Fibroblast of peridontal ligament (primary cell): ENCODE measurements at regions not wholly inside any gene's neighbourhood (a gene's known extent, or its start where the extent isn't known, plus 50 kb on each side); places are given as distances from the start of the nearest gene placed in this dataset.
A peak's percentile ranks its signal among the peaks of the same experiment; 100 is the strongest.

Source experiments
- DNase-seq: peaks from one replicate; pipeline ENCODE4 v3.0.0-alpha.2; 2010; ENCODE audit errors: extremely low read depth

DNA sequence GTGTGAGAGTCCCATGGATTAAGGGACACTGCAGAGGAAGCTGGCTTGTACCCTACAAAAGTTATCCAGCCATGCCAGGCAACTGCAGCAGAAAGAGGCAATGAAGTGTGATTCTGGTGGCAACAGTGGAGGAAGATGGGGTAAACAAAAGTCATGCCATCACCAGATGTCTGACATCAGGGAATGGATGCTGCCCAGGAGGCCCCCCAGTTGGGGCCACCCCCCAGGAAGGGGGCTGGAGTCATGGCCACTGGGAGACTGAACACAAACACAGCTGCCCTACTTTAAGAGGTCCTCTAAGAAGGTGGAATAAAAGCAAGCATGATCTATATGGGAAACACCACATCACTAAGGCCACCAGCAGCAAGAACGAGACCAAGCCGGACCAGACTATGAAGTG, 235.3 kb downstream of the KLF12 start:
- DNase-seq = no peak

GRCh38 chr13:73898276-73898675, 235.9 kb downstream of the KLF12 start:
- no peak for DNase-seq

- DNase-seq = peak; percentile 55
Observed at GRCh38 chr13:73894995-73895571, 239.1 kb downstream of the KLF12 start.

DNA sequence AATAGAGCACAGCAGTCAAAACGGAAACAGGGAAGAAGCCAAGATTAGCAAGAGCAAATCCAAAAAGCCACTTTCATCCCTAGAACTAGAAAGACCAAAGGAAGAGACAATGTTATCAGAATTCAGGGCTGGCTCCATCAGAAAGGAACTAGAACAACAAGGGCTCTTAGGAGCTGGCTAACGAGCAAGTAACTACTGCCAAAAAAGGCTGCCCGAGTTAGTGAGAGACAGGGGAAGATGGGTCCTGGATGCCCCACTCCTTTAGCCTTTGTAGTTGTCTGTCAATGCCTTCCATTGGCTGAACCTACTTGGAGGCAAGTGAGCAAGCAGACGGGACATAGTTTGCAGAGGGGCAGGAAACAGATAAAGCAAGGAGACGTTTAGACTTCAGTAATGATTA, 240.4 kb downstream of the KLF12 start:
- DNase-seq = no peak

GRCh38 chr13:73891805-73892204, 242.4 kb downstream of the KLF12 start:
- no peak for DNase-seq

GRCh38 chr13:73883162-73883561, 251.0 kb downstream of the KLF12 start:
- DNase-seq = no peak

- no peak for DNase-seq
Observed at GRCh38 chr13:73880365-73880764, 253.8 kb downstream of the KLF12 start.

DNA sequence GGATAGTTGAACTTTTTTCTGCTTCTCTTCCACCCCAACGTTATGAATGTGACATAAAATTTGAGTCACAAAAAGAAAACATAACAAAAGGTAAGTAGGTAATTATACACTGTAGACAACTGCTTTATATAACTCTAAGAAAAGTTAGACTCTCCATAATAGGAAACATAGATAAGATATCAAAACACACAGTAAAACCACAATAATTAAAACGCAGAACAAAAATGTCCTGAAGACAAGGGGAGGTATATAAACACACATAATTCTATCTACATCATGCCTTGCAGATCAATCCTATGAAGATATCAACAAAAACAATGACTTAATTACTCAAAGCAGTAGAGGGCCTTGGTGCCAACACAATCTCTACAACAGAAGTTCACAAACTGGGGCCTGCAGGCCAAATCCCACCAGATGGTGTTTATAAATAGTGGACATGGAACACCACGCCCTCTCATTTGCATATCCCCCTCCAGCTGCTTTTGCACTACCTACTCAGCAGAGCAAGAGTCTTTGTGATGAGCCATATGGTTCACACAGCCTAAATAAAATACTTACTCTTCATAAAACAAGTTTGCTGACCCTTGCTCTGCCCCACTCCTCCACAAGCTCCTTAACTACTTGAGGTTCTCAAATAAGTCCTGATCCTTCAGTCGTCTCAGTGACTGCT, 254.7 kb downstream of the KLF12 start:
- DNase-seq = no peak

- DNase-seq = no peak
Observed at GRCh38 chr13:73877399-73877798, 256.8 kb downstream of the KLF12 start.

GRCh38 chr13:73876323-73876722, 257.9 kb downstream of the KLF12 start:
- DNase-seq = no peak

DNA sequence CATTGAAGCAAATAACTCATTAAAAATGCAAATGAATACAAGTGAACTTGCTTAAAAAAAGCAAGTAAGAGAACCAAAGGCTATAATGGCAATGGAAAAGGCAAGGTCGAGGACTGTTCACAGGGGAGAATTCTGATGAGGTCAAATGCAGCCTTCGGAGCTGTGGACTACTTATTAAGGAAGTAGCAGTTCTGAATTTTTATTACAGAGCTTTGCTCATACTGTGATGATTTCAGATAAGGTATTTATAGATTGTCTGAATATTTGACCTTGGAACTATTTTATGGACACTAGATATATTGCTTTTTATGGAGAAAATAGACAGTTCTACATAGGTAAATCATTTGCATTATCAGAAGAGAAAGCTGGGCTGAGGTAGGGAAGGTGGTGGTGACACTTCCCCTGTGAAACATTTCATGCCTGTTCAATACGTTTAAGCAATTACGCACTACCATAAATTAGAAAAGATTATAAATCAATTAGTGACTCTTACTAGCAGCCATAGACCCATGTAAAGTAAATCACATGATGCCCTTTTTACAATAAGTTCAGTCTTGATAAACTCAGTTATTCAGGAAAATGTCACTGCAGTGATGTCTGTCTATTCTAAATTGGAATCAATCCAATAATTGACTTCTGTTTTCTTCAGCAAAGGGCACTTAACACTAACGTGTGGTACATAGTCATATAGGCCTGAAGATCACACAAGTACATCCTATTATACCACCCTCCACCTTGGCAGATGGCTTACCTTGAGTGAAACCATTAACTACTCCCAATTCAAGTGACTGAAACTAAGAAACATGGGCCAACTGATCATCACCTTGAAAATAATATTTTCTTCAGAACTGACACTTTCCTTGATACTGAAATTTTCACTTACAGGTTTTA, 260.0 kb downstream of the KLF12 start:
- DNase-seq = no peak

- no peak for DNase-seq
Observed at GRCh38 chr13:73872397-73872796, 261.8 kb downstream of the KLF12 start.

- DNase-seq = peak; percentile 90
Observed at GRCh38 chr13:73870970-73871935, 263.0 kb downstream of the KLF12 start.

GRCh38 chr13:73870036-73870741, 264.0 kb downstream of the KLF12 start:
- DNase-seq = peak; percentile 45

DNA sequence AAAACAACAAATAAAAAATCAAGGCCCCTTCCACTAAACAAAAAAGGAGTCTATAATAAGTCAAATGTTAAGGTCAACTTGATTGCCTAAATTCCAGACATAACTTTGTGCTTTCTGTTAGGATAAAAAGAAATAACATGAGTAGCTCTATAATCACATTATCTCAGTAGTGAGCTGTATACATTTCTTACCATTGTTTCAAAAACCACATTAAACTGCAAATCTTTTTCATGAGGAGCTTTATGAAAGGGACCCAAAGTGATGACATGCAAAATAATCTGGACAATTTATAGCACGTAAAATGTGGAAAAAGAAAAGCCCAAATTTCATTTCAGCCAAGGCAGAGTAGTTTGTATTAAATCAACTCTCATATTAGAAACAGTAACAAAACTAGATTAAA, 269.2 kb downstream of the KLF12 start:
- no peak for DNase-seq

GRCh38 chr13:73861136-73861535, 273.1 kb downstream of the KLF12 start:
- DNase-seq = no peak

- DNase-seq = no peak
Observed at GRCh38 chr13:73860501-73860900, 273.7 kb downstream of the KLF12 start.

GRCh38 chr13:73859841-73860240, 274.4 kb downstream of the KLF12 start:
- no peak for DNase-seq

GRCh38 chr13:73857106-73857505, 277.1 kb downstream of the KLF12 start:
- DNase-seq = peak; percentile 71

DNA sequence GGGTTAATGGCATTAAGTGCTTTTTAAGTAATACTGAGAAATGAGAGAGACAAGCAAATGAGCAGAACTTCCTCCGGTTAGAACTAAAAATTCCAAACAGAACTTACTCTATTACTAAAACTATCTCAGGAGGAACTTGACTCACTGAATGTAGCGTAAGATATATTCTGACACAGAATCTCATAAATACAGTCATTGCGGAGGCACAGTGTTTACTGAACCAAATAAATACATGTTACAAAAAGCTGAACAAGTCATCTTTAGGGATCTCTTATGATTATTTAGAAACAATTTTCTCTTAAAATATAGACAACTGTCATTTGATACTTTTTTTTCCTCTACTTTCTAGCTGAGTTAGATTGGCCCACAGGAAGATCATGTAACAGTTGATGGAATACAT, 283.1 kb downstream of the KLF12 start:
- peak; percentile 64 for DNase-seq
